HFFc6 (cell line): ENCODE measurements at regions not wholly inside any gene's neighbourhood (a gene's known extent, or its start where the extent isn't known, plus 50 kb on each side); places are given as distances from the start of the nearest gene placed in this dataset.
A peak's percentile ranks its signal among the peaks of the same experiment; 100 is the strongest.

Experiments used
- DNase-seq: peaks from one replicate; pipeline ENCODE4 v3.0.0-alpha.2; 2018
- H3K27ac Mint-ChIP-seq: 2 replicates; pipeline ENCODE4 v1.8.0; 2020; ENCODE audit warnings: mild to moderate bottlenecking, mixed read lengths
- H3K27me3 Mint-ChIP-seq: 2 replicates; pipeline ENCODE4 v1.8.0; 2021; ENCODE audit warnings: mild to moderate bottlenecking, moderate library complexity, mixed read lengths; ENCODE audit not compliant: insufficient read depth
- H3K36me3 Mint-ChIP-seq: 2 replicates; pipeline ENCODE4 v1.8.0; 2021; ENCODE audit warnings: low read depth, mixed read lengths
- H3K4me1 Mint-ChIP-seq: 2 replicates; pipeline ENCODE4 v1.8.0; 2020; ENCODE audit warnings: low read depth, mixed read lengths
- H3K4me3 Mint-ChIP-seq: 2 replicates; pipeline ENCODE4 v1.8.0; 2020; ENCODE audit warnings: mild to moderate bottlenecking, moderate library complexity, mixed read lengths
- H3K9me3 Mint-ChIP-seq: 2 replicates; pipeline ENCODE4 v1.8.0; 2020; ENCODE audit warnings: mild to moderate bottlenecking, mixed read lengths
- CTCF ChIP-seq: fragments of 200-600 bp; sonication (generic); IDR thresholded peaks from 2 replicates; pipeline ENCODE4 v1.5.0; 2021; ENCODE audit warnings: antibody characterized with exemption, mild to moderate bottlenecking

- Mint-ChIP-seq H3K4me3 (no peak overlapping the region), H3K9me3 (no peaks in the 10 kb centered on the region), H3K27me3 (no peaks in the 10 kb centered on the region; the same call in 1 of the 2 replicates), H3K36me3 (no peaks in the 10 kb centered on the region), H3K27ac (no peak overlapping the region), H3K4me1 (peaks cover 41% of the 10 kb centered on the region)
- TF ChIP-seq CTCF: no peak
- DNase-seq: no peak
These were observed 383.8 kb downstream of the AASDHPPT start for GRCh38 chr11:106461148-106461691.

- Mint-ChIP-seq H3K4me3 (no peak overlapping the region), H3K4me1 (peaks cover 48% of the 10 kb centered on the region)
These were observed 384.5 kb downstream of the AASDHPPT start for GRCh38 chr11:106461839-106462545.

GRCh38 chr11:106463154-106463553 lies 385.7 kb downstream of the AASDHPPT start:
- no peak for DNase-seq
- peaks cover 60% of the 10 kb centered on the region for H3K4me1 Mint-ChIP-seq

More at GRCh38 chr11:106461839-106462545, 384.5 kb downstream of the AASDHPPT start:
- no peak for TF ChIP-seq CTCF
- no peak overlapping the region for H3K27ac Mint-ChIP-seq
- H3K36me3 Mint-ChIP-seq: no peaks in the 10 kb centered on the region
- peak; percentile 4 for DNase-seq
- no peaks in the 10 kb centered on the region for H3K9me3 Mint-ChIP-seq
- H3K27me3 Mint-ChIP-seq: no peaks in the 10 kb centered on the region; the same call in 1 of the 2 replicates

GRCh38 chr11:106463796-106464201 lies 386.3 kb downstream of the AASDHPPT start:
- H3K36me3 Mint-ChIP-seq: peaks cover 3% of the 10 kb centered on the region; the same call in 1 of the 2 replicates
- H3K4me3 Mint-ChIP-seq: no peak overlapping the region
- H3K27me3 Mint-ChIP-seq: no peaks in the 10 kb centered on the region; the same call in 1 of the 2 replicates
- TF ChIP-seq CTCF: no peak
- no peak overlapping the region for H3K27ac Mint-ChIP-seq
- H3K9me3 Mint-ChIP-seq: no peaks in the 10 kb centered on the region
- no peak for DNase-seq
- H3K4me1 Mint-ChIP-seq: peaks cover 66% of the 10 kb centered on the region

More at GRCh38 chr11:106463154-106463553, 385.7 kb downstream of the AASDHPPT start:
- Mint-ChIP-seq H3K27ac (no peak overlapping the region), H3K36me3 (no peaks in the 10 kb centered on the region), H3K4me3 (no peak overlapping the region), H3K9me3 (no peaks in the 10 kb centered on the region), H3K27me3 (no peaks in the 10 kb centered on the region; the same call in 1 of the 2 replicates)
- no peak for TF ChIP-seq CTCF

- no peaks in the 10 kb centered on the region; the same call in 1 of the 2 replicates for H3K27me3 Mint-ChIP-seq
- H3K4me1 Mint-ChIP-seq: peaks cover 69% of the 10 kb centered on the region
- no peak overlapping the region for H3K4me3 Mint-ChIP-seq
- no peaks in the 10 kb centered on the region for H3K9me3 Mint-ChIP-seq
- H3K27ac Mint-ChIP-seq: no peak overlapping the region
- DNase-seq: no peak
- H3K36me3 Mint-ChIP-seq: peaks cover 4% of the 10 kb centered on the region; the same call in 1 of the 2 replicates
- no peak for TF ChIP-seq CTCF
These were observed 387.3 kb downstream of the AASDHPPT start for GRCh38 chr11:106464728-106465127.
